AG04449 (cell line): ENCODE measurements at regions not wholly inside any gene's neighbourhood (a gene's known extent, or its start where the extent isn't known, plus 50 kb on each side); places are given as distances from the start of the nearest gene placed in this dataset.

Experiments
- CTCF ChIA-PET: fragments of 350-600 bp; formaldehyde crosslinking; extraction: SDS; loops from one replicate; lab custom pipeline; 2021; ENCODE audit warnings: antibody characterized with exemption; lab: Yijun Ruan, JAX
- POLR2A ChIA-PET: fragments of 400-600, 350-600 bp; formaldehyde crosslinking; extraction: SDS; loops from one replicate; lab custom pipeline; 2020; ENCODE audit warnings: antibody characterized with exemption, inconsistent platforms; lab: Yijun Ruan, JAX
- DNase-seq: peaks from one replicate; pipeline ENCODE4 v3.0.0-alpha.2; 2010; ENCODE audit warnings: low read depth, low spot score
- H3K4me3 ChIP-seq: 2 replicates; pipeline ENCODE4 v1.5.1; 2011; ENCODE audit warnings: low read depth, mild to moderate bottlenecking, control low read depth, low read length
- TF ChIP-seq, protein P1 (sequence below): IDR thresholded peaks from one replicate; pipeline ENCODE4 v1.5.1; 2011; ENCODE audit warnings: mild to moderate bottlenecking, moderate library complexity, low read length, control low read depth, inconsistent platforms; ENCODE audit not compliant: insufficient read depth; ENCODE audit errors: missing control alignments

- no peak overlapping the region for H3K4me3 ChIP-seq
- POLR2A ChIA-PET, result no interaction called here
- TF ChIP-seq, protein P1, sequence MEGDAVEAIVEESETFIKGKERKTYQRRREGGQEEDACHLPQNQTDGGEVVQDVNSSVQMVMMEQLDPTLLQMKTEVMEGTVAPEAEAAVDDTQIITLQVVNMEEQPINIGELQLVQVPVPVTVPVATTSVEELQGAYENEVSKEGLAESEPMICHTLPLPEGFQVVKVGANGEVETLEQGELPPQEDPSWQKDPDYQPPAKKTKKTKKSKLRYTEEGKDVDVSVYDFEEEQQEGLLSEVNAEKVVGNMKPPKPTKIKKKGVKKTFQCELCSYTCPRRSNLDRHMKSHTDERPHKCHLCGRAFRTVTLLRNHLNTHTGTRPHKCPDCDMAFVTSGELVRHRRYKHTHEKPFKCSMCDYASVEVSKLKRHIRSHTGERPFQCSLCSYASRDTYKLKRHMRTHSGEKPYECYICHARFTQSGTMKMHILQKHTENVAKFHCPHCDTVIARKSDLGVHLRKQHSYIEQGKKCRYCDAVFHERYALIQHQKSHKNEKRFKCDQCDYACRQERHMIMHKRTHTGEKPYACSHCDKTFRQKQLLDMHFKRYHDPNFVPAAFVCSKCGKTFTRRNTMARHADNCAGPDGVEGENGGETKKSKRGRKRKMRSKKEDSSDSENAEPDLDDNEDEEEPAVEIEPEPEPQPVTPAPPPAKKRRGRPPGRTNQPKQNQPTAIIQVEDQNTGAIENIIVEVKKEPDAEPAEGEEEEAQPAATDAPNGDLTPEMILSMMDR, result no peak
- CTCF ChIA-PET, result no interaction called here
- no peak for DNase-seq
Measured at GRCh38 chr6:164720-165119, 127.6 kb upstream of the DUSP22 start.

- no peak overlapping the region for H3K4me3 ChIP-seq
- ChIA-PET CTCF (no interaction called here), POLR2A (no interaction called here)
- TF ChIP-seq, protein P1, result no peak
- no peak for DNase-seq
Measured at GRCh38 chr6:165263-165662, 127.0 kb upstream of the DUSP22 start.

DNA sequence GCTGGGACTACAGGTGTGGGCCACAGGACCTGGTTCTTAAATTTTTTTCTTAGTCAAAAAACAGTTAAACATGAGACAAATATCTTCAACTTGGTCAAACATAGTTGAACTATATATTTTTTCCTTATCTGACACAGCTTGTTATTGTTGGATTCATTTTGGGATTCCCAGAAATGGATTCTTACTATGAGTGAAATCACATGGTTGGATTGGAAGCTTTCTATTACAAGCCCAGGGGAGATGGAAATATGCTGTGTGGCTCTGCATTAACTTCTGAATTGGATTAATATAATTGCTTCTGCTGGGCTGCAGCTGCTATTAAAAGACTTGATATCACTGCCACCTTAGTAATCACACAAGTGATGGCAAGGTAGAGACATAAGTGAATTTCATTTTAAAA, 126.4 kb upstream of the DUSP22 start:
- TF ChIP-seq, protein P1, result no peak
- no peak overlapping the region for H3K4me3 ChIP-seq
- POLR2A ChIA-PET, result no interaction called here
- CTCF ChIA-PET, result interaction anchor here (0.7 kb wide), 1 partner anchor 11 kb away, joined by 3 read pairs; no protein-coding TSS in a partner anchor
- DNase-seq, result no peak

DNA sequence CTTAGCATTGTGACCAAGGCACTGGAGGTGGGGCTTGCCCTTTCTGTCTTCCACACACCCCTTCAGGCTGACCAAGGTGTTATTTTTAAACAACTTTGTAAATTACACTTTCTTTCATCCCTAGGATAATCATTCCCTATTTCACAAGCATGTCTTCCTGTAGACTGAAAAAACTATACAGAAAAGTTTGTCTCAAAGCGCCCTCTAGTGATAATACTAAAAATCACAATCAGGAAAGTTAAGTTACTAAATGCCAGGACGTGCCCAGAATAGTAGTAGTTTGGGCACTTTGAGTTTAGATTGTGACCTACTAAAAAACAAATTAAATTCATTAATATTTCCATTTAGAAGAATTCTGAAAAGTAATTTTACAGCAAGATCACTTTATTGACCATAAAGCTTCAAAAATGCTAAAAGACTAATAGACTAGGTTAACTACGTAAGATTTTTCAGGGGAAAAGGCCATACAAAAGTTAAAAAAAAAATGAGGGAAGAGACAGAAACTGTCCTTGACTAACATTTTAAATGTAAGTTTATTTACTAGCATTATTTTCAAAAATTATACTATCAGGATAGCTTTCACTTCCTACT, 123.3 kb upstream of the DUSP22 start:
- no peak overlapping the region for H3K4me3 ChIP-seq
- DNase-seq, result no peak
- POLR2A ChIA-PET, result no interaction called here
- CTCF ChIA-PET, result interaction anchor here (1.0 to 1.2 kb wide), 2 partner anchors 11 to 17 kb away, joined by 3 read pairs; no protein-coding TSS in a partner anchor
- TF ChIP-seq, protein P1, result peak; percentile 20

- ChIA-PET POLR2A (no interaction called here), CTCF (no interaction called here)
- TF ChIP-seq, protein P1, result no peak
- no peak overlapping the region for H3K4me3 ChIP-seq
- DNase-seq, result no peak
Measured at GRCh38 chr6:174036-174435, 118.3 kb upstream of the DUSP22 start.

DNA sequence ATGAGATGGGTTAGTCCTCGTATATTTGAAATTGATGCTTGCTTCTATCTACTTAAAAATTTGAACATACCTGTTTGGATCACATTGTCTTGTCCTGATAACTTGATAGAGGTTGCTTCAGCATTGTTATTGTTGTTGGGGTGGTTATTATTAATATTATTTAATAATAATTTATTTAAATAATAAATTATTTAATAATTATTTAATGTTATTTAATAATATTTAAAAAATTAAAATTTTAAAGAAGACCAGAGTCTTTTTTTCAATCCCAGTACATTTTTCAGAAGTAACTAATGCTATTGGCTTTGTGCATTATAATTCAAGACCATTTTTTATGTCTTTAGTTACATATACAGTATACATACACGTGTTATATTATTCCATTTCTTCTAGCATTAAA, 116.6 kb upstream of the DUSP22 start:
- no peak for DNase-seq
- ChIA-PET POLR2A (no interaction called here), CTCF (no interaction called here)
- H3K4me3 ChIP-seq, result no peak overlapping the region
- TF ChIP-seq, protein P1, result no peak
